ENCODE measurements at regions not wholly inside any gene's neighbourhood (a gene's known extent, or its start where the extent isn't known, plus 50 kb on each side); places are given as distances from the start of the nearest gene placed in this dataset.

GRCh38 chr9:8095672-8096086, 296.1 kb upstream of the DMAC1 start:
- H3K27me3 Mint-ChIP-seq (ENCODE audit: low read depth), result no peaks in the 10 kb centered on the region
- no peaks in the 10 kb centered on the region for H4K20me1 ChIP-seq (ENCODE audit: control insufficient read depth, insufficient read depth, insufficient read length)
- H3K27me3 ChIP-seq (ENCODE audit: insufficient read depth, low read length), result no peaks in the 10 kb centered on the region
- H3K23ac ChIP-seq (ENCODE audit: insufficient read length, low read depth, low read length), result no peak overlapping the region
- no peak overlapping the region for H2BK20ac ChIP-seq (ENCODE audit: low read depth, low read length, poor library complexity, severe bottlenecking)
- no CpG with 5 or more reads among the region's 3 CpGs for WGBS (ENCODE audit: extremely low coverage, insufficient read length, low lambda C conversion rate)
- no peak overlapping the region for H4K91ac ChIP-seq (ENCODE audit: insufficient read length, low read depth, low read length)
- peaks cover 0 to 3% of the 10 kb centered on the region in 2 experiments; a peak in 2 of 5 replicates for H3K9me3 Mint-ChIP-seq
- peaks cover 0 to 4% of the 10 kb centered on the region in 2 experiments; a peak in 1 of 4 replicates for H3K4me1 Mint-ChIP-seq
- no peak overlapping the region for H2BK12ac ChIP-seq (ENCODE audit: insufficient read length, low read depth, low read length)
- no peak overlapping the region for H2BK5ac ChIP-seq (ENCODE audit: insufficient read length, low read length)
- H3K9me3 ChIP-seq (ENCODE audit: control insufficient read depth, low read depth, low read length), result no peaks in the 10 kb centered on the region
- no peak overlapping the region for H3K18ac ChIP-seq (ENCODE audit: insufficient read length, low read depth, low read length)
- H3K79me2 ChIP-seq (ENCODE audit: insufficient read depth, low read length), result no peaks in the 10 kb centered on the region
- no peak overlapping the region for H2BK120ac ChIP-seq (ENCODE audit: low read depth, low read length, poor library complexity, severe bottlenecking)
- TF ChIP-seq CTCF (conservative IDR thresholded peaks at IDR 0.05), result no peak
- H3K9ac ChIP-seq (ENCODE audit: extremely low read depth, insufficient read length, low read length), result no peak overlapping the region
- no peak overlapping the region for H3K56ac ChIP-seq (ENCODE audit: insufficient read length, low read depth, low read length)
- no peak overlapping the region for H3K4ac ChIP-seq (ENCODE audit: low read depth, low read length)
- no peak overlapping the region for H4K8ac ChIP-seq (replicated peaks; ENCODE audit: insufficient read length, low read depth, low read length)
- no peaks in the 10 kb centered on the region for H3K79me1 ChIP-seq (ENCODE audit: insufficient read depth, low read depth, low read length, poor library complexity, severe bottlenecking)
- no peak overlapping the region for H3T11ph ChIP-seq (ENCODE audit: low read length)
- H3K27ac Mint-ChIP-seq, result no peak overlapping the region
- no peak overlapping the region for H3K4me3 Mint-ChIP-seq
- no peaks in the 10 kb centered on the region for H3K23me2 ChIP-seq (ENCODE audit: insufficient read length, low read depth, low read length, poor library complexity, severe bottlenecking)
- no peak overlapping the region for H3K27ac ChIP-seq (ENCODE audit: insufficient read length, low read depth, low read length)
- peak overlapping the region; percentile 41 for H4K5ac ChIP-seq (ENCODE audit: insufficient read length, low read depth, low read length)
- DNase-seq, result no peak
- no peak overlapping the region for H3K4me2 ChIP-seq (ENCODE audit: insufficient read depth, insufficient read length, low read length)
- H3K36me3 Mint-ChIP-seq (ENCODE audit: insufficient read depth in 1 of 3, low read depth in 3 of 3), result no peaks in the 10 kb centered on the region; a peak in 1 of 7 replicates
- peaks cover 3% of the 10 kb centered on the region; the same call in 1 of the 2 replicates for H3K4me1 ChIP-seq (ENCODE audit: insufficient read depth, low read length)
- H2AK5ac ChIP-seq (ENCODE audit: insufficient read length, low read length), result no peak overlapping the region
- H2BK15ac ChIP-seq (ENCODE audit: low read depth, low read length), result no peak overlapping the region
- no peak overlapping the region for H2AFZ ChIP-seq (ENCODE audit: low read length)
- H3K14ac ChIP-seq (ENCODE audit: insufficient read depth, low read length), result no peak overlapping the region

Data from H9 (cell line).